CD4-positive, alpha-beta memory T cell (primary cell): ENCODE measurements at regions not wholly inside any gene's neighbourhood (a gene's known extent, or its start where the extent isn't known, plus 50 kb on each side); places are given as distances from the start of the nearest gene placed in this dataset.

Experiments
- CTCF ChIA-PET: fragments of 350-600 bp; sonication (Branson Sonifier 250); formaldehyde crosslinking; loops from one replicate; lab custom pipeline; 2021; ENCODE audit warnings: inconsistent platforms; ENCODE audit not compliant: partially characterized antibody; lab: Charles Lee
- POLR2A ChIA-PET: fragments of 350-600 bp; sonication (Branson Sonifier 250); formaldehyde crosslinking; loops from one replicate; lab custom pipeline; 2021; ENCODE audit not compliant: partially characterized antibody; lab: Charles Lee
- DNase-seq, 5 donors: peaks; one replicate each; pipeline versions ENCODE4 v3.0.0 to v3.0.0-alpha.2; 2020 to 2022; ENCODE audit warnings: mixed read lengths in 1 of 5
- H3K27ac ChIP-seq: one replicate; pipeline ENCODE4 v1.7.0; 2013; ENCODE audit warnings: low read depth, low read length
- H3K27me3 ChIP-seq: 2 replicates; pipeline ENCODE4 v1.7.0; 2013; ENCODE audit warnings: mild to moderate bottlenecking, low read length, moderate library complexity; ENCODE audit not compliant: insufficient read depth
- H3K36me3 ChIP-seq: 2 replicates; pipeline ENCODE4 v1.7.0; 2013; ENCODE audit warnings: mild to moderate bottlenecking, low read length, moderate library complexity; ENCODE audit not compliant: insufficient read depth
- H3K4me1 ChIP-seq: 2 replicates; pipeline ENCODE4 v1.7.0; 2013; ENCODE audit warnings: mild to moderate bottlenecking, low read length, moderate library complexity; ENCODE audit not compliant: insufficient read depth
- H3K4me3 ChIP-seq, 2 donors: one replicate each; pipeline ENCODE4 v1.7.0; 2013; ENCODE audit warnings: low read length in 2 of 2, mild to moderate bottlenecking in 1 of 2
- H3K9me3 ChIP-seq, 2 donors: one replicate each; pipeline ENCODE4 v1.7.0; 2013; ENCODE audit warnings: low read length in 2 of 2, control low read depth in 1 of 2; ENCODE audit not compliant: control insufficient read depth in 1 of 2
- H3K27ac Mint-ChIP-seq, 7 donors: one replicate each; pipeline ENCODE4 v1.8.0; 2020 to 2021; ENCODE audit warnings: mixed read lengths in 7 of 7, mild to moderate bottlenecking in 6 of 7, inconsistent platforms in 3 of 7, moderate library complexity in 3 of 7
- H3K27me3 Mint-ChIP-seq, 2 donors: one replicate each; pipeline ENCODE4 v1.8.0; 2020 to 2021; ENCODE audit warnings: mixed read lengths in 2 of 2
- H3K36me3 Mint-ChIP-seq, 2 donors: one replicate each; pipeline ENCODE4 v1.8.0; 2020 to 2021; ENCODE audit warnings: mixed read lengths in 2 of 2, inconsistent platforms in 1 of 2, mild to moderate bottlenecking in 1 of 2
- H3K4me1 Mint-ChIP-seq, 4 donors: one replicate each; pipeline ENCODE4 v1.8.0; 2020 to 2021; ENCODE audit warnings: mixed read lengths in 4 of 4, mild to moderate bottlenecking in 1 of 4
- H3K4me3 Mint-ChIP-seq, 8 donors: one replicate each; pipeline ENCODE4 v1.8.0; 2020 to 2021; ENCODE audit warnings: mixed read lengths in 8 of 8, mild to moderate bottlenecking in 7 of 8, moderate library complexity in 6 of 8, inconsistent platforms in 3 of 8
- H3K9me3 Mint-ChIP-seq, 8 donors: one replicate each; pipeline ENCODE4 v1.8.0; 2020 to 2021; ENCODE audit warnings: mixed read lengths in 8 of 8, mild to moderate bottlenecking in 5 of 8, inconsistent platforms in 3 of 8, moderate library complexity in 1 of 8
- intact Hi-C: fragments of 100-400 bp; cut with micrococcal nuclease; formaldehyde crosslinking; loops from one replicate; pipeline ENCODE4 v1.15.1; 2023

- H3K27me3 Mint-ChIP-seq: peaks cover 12 to 14% of the 10 kb centered on the region in 2 donors
- DNase-seq: no peak
- intact Hi-C loops: no loop called here
- Histone ChIP-seq H3K27ac (no peak overlapping the region), H3K36me3 (no peaks in the 10 kb centered on the region), H3K27me3 (no peaks in the 10 kb centered on the region), H3K4me3 (no peak overlapping the region), H3K4me1 (no peaks in the 10 kb centered on the region), H3K9me3 (no peaks in the 10 kb centered on the region)
- ChIA-PET CTCF (no interaction called here), POLR2A (no interaction called here)
- no peaks in the 10 kb centered on the region for H3K36me3 Mint-ChIP-seq
- no peak overlapping the region for H3K4me3 Mint-ChIP-seq
- no peaks in the 10 kb centered on the region for H3K4me1 Mint-ChIP-seq
- H3K9me3 Mint-ChIP-seq: peaks cover 0 to 18% (median 2%) of the 10 kb centered on the region in 8 donors
- H3K27ac Mint-ChIP-seq: no peak overlapping the region
Measured at GRCh38 chr13:97520061-97520460, 86.1 kb downstream of the RAP2A start.

GRCh38 chr13:97520866-97521265 lies 86.9 kb downstream of the RAP2A start:
- Histone ChIP-seq H3K36me3 (no peaks in the 10 kb centered on the region), H3K4me3 (no peak overlapping the region), H3K27me3 (no peaks in the 10 kb centered on the region), H3K9me3 (no peaks in the 10 kb centered on the region), H3K27ac (no peak overlapping the region), H3K4me1 (no peaks in the 10 kb centered on the region)
- ChIA-PET CTCF (interaction anchor here (0.8 kb wide), 1 partner anchor 25 kb away, joined by 3 read pairs; no protein-coding TSS in a partner anchor), POLR2A (no interaction called here)
- Mint-ChIP-seq H3K9me3 (peaks cover 0 to 14% (median 2%) of the 10 kb centered on the region in 8 donors), H3K4me3 (no peak overlapping the region), H3K36me3 (no peaks in the 10 kb centered on the region), H3K27me3 (peaks cover 12 to 14% of the 10 kb centered on the region in 2 donors), H3K4me1 (no peaks in the 10 kb centered on the region), H3K27ac (no peak overlapping the region)
- intact Hi-C loops: no loop called here
- no peak for DNase-seq

GRCh38 chr13:97521726-97522125 lies 87.8 kb downstream of the RAP2A start:
- ChIA-PET CTCF (interaction anchor here (0.8 kb wide), 1 partner anchor 24 kb away, joined by 3 read pairs; no protein-coding TSS in a partner anchor), POLR2A (no interaction called here)
- Histone ChIP-seq H3K4me1 (no peaks in the 10 kb centered on the region), H3K9me3 (no peaks in the 10 kb centered on the region), H3K27me3 (no peaks in the 10 kb centered on the region), H3K27ac (no peak overlapping the region), H3K36me3 (no peaks in the 10 kb centered on the region), H3K4me3 (no peak overlapping the region)
- no peak for DNase-seq
- H3K4me1 Mint-ChIP-seq: no peaks in the 10 kb centered on the region
- peaks cover 12 to 14% of the 10 kb centered on the region in 2 donors for H3K27me3 Mint-ChIP-seq
- H3K36me3 Mint-ChIP-seq: no peaks in the 10 kb centered on the region
- H3K9me3 Mint-ChIP-seq: peaks cover 0 to 14% (median 2%) of the 10 kb centered on the region in 8 donors
- H3K4me3 Mint-ChIP-seq: no peak overlapping the region
- intact Hi-C loops: no loop called here
- no peak overlapping the region for H3K27ac Mint-ChIP-seq

DNA sequence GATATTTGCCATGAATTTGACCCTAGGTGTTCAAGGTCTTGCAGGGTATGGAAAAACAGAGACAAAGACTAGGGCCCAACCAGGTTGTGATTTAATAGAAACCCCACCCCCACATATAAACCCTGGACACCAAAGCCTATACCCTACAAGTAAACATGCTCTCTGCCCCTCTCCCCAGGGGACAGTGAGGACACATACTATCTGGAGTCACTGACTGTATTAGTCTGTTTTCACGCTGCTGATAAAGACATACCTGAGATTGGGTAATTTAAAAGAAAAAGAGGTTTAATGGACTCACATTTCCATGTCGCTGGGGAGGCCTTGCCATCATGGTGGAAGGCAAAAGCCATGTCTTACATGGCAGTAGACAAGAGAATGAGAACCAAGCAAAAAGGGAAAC lies 88.3 kb downstream of the RAP2A start:
- Histone ChIP-seq H3K9me3 (no peaks in the 10 kb centered on the region), H3K27me3 (no peaks in the 10 kb centered on the region), H3K27ac (no peak overlapping the region), H3K36me3 (no peaks in the 10 kb centered on the region), H3K4me1 (no peaks in the 10 kb centered on the region), H3K4me3 (no peak overlapping the region)
- Mint-ChIP-seq H3K4me1 (no peaks in the 10 kb centered on the region), H3K36me3 (no peaks in the 10 kb centered on the region), H3K27me3 (peaks cover 12% of the 10 kb centered on the region in 2 donors), H3K9me3 (peaks cover 0 to 14% (median 2%) of the 10 kb centered on the region in 8 donors), H3K27ac (no peak overlapping the region), H3K4me3 (no peak overlapping the region)
- POLR2A ChIA-PET: no interaction called here
- intact Hi-C loops: no loop called here
- no peak for DNase-seq
- CTCF ChIA-PET: no interaction called here

DNA sequence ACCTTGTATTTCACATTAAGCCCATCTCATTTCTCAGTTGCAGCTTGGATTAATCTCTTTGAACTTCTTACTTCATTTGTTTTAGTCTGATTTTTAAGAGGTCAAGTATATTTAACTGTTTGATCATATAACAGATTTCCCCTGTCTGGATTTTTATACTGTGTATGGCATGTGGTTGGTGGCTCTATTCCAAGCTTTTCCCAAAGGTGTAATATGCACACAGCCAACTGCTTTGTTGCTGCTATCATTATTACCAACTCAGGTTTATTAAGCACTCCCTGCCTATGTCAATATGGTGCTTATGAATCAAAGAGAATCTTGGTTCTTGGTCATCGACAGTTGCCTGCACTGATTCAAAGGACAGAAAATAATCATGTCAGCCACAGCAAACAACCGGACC lies 92.6 kb downstream of the RAP2A start:
- ChIA-PET CTCF (interaction anchor here (1.2 kb wide), 1 partner anchor 416 kb away, joined by 3 read pairs; no protein-coding TSS in a partner anchor), POLR2A (no interaction called here)
- no peaks in the 10 kb centered on the region for H3K9me3 ChIP-seq
- no peaks in the 10 kb centered on the region for H3K27me3 ChIP-seq
- Mint-ChIP-seq H3K4me3 (no peak overlapping the region), H3K36me3 (no peaks in the 10 kb centered on the region), H3K27ac (no peak overlapping the region), H3K27me3 (peaks cover 6 to 9% of the 10 kb centered on the region in 2 donors), H3K9me3 (peaks cover 0 to 9% (median 0%) of the 10 kb centered on the region in 8 donors), H3K4me1 (no peaks in the 10 kb centered on the region)
- no peak overlapping the region for H3K4me3 ChIP-seq
- no peaks in the 10 kb centered on the region for H3K36me3 ChIP-seq
- DNase-seq: no peak
- no peaks in the 10 kb centered on the region for H3K4me1 ChIP-seq
- H3K27ac ChIP-seq: no peak overlapping the region
- intact Hi-C loops: no loop called here

- H3K27ac Mint-ChIP-seq: no peak overlapping the region
- no peaks in the 10 kb centered on the region for H3K9me3 ChIP-seq
- peaks cover 0 to 9% (median 0%) of the 10 kb centered on the region in 8 donors for H3K9me3 Mint-ChIP-seq
- no peak overlapping the region for H3K27ac ChIP-seq
- no peak overlapping the region for H3K4me3 ChIP-seq
- H3K36me3 Mint-ChIP-seq: no peaks in the 10 kb centered on the region
- no peaks in the 10 kb centered on the region for H3K27me3 ChIP-seq
- H3K4me1 ChIP-seq: no peaks in the 10 kb centered on the region
- H3K4me3 Mint-ChIP-seq: no peak overlapping the region
- POLR2A ChIA-PET: no interaction called here
- DNase-seq: no peak
- H3K4me1 Mint-ChIP-seq: no peaks in the 10 kb centered on the region
- H3K36me3 ChIP-seq: no peaks in the 10 kb centered on the region
- CTCF ChIA-PET: no interaction called here
- peaks cover 0 to 3% of the 10 kb centered on the region in 2 donors for H3K27me3 Mint-ChIP-seq
- intact Hi-C loops: no loop called here
Measured at GRCh38 chr13:97528518-97528917, 94.5 kb downstream of the RAP2A start.

GRCh38 chr13:97534540-97534939 lies 100.6 kb downstream of the RAP2A start:
- no peaks in the 10 kb centered on the region for H3K4me1 Mint-ChIP-seq
- Histone ChIP-seq H3K36me3 (no peaks in the 10 kb centered on the region), H3K4me3 (no peak overlapping the region), H3K9me3 (no peaks in the 10 kb centered on the region), H3K27me3 (no peaks in the 10 kb centered on the region), H3K27ac (no peak overlapping the region), H3K4me1 (no peaks in the 10 kb centered on the region)
- H3K9me3 Mint-ChIP-seq: no peaks in the 10 kb centered on the region
- peaks cover 0 to 1% of the 10 kb centered on the region in 2 donors for H3K27me3 Mint-ChIP-seq
- intact Hi-C loops: no loop called here
- H3K4me3 Mint-ChIP-seq: no peak overlapping the region
- ChIA-PET POLR2A (no interaction called here), CTCF (no interaction called here)
- H3K27ac Mint-ChIP-seq: no peak overlapping the region
- H3K36me3 Mint-ChIP-seq: no peaks in the 10 kb centered on the region
- no peak for DNase-seq

- Histone ChIP-seq H3K4me3 (no peak overlapping the region), H3K4me1 (no peaks in the 10 kb centered on the region), H3K27me3 (no peaks in the 10 kb centered on the region), H3K36me3 (no peaks in the 10 kb centered on the region), H3K27ac (no peak overlapping the region), H3K9me3 (no peaks in the 10 kb centered on the region)
- Mint-ChIP-seq H3K27me3 (peaks cover 0 to 1% of the 10 kb centered on the region in 2 donors), H3K4me1 (no peaks in the 10 kb centered on the region), H3K9me3 (no peaks in the 10 kb centered on the region), H3K4me3 (no peak overlapping the region), H3K27ac (no peak overlapping the region), H3K36me3 (no peaks in the 10 kb centered on the region)
- DNase-seq: no peak
- ChIA-PET CTCF (no interaction called here), POLR2A (no interaction called here)
- intact Hi-C loops: no loop called here
Measured at GRCh38 chr13:97535614-97536013, 101.6 kb downstream of the RAP2A start.
